Erythroblast (primary cell): ENCODE measurements at regions not wholly inside any gene's neighbourhood (a gene's known extent, or its start where the extent isn't known, plus 50 kb on each side); places are given as distances from the start of the nearest gene placed in this dataset.

Source experiments
- GATA1 ChIP-seq: IDR thresholded peaks from 2 replicates; pipeline ENCODE4 v1.6.1; 2011; ENCODE audit warnings: low read depth, mild to moderate bottlenecking, control low read depth, low read length, moderate library complexity
- POLR2A ChIP-seq: IDR thresholded peaks from 2 replicates; pipeline ENCODE4 v1.6.1; 2011; ENCODE audit warnings: mild to moderate bottlenecking, low read length

- TF ChIP-seq POLR2A (no peak), GATA1 (no peak)
Observed at GRCh38 chr13:105395041-105395440, 1140.4 kb downstream of the EFNB2 start.
